Spleen (tissue), 7 donors: ENCODE measurements at regions not wholly inside any gene's neighbourhood (a gene's known extent, or its start where the extent isn't known, plus 50 kb on each side); places are given as distances from the start of the nearest gene placed in this dataset.

Experiments used
- POLR2AphosphoS5 ChIP-seq, 3 donors: sonication (generic); formaldehyde crosslinking; IDR thresholded peaks; one replicate each; pipeline ENCODE4 v1.5.1; 2017; ENCODE audit warnings: antibody characterized with exemption in 3 of 3
- TF ChIP-seq, protein P1 (sequence below), 11 experiments: fragments of 200-600 bp in 7 of 11; fragments of 450-650 bp in 4 of 11; sonication (generic) in 4 of 11; IDR thresholded peaks in 8 of 11; conservative IDR thresholded peaks in 3 of 11; 1 replicate in 7 of 11; 2 replicates in 4 of 11; pipeline versions ENCODE4 v1.4.0 to v1.8.0; 2016 to 2021; ENCODE audit warnings: antibody characterized with exemption in 11 of 11, inconsistent platforms in 4 of 11, mild to moderate bottlenecking in 1 of 11
- donor health status: DM: no; HTN: no; CAD: no; lungs with moderate emphysema.
- donor health status: DM: no; HTN: no; CAD: no.
- donor health status: DM: no; HTN: no; CAD: no.

DNA sequence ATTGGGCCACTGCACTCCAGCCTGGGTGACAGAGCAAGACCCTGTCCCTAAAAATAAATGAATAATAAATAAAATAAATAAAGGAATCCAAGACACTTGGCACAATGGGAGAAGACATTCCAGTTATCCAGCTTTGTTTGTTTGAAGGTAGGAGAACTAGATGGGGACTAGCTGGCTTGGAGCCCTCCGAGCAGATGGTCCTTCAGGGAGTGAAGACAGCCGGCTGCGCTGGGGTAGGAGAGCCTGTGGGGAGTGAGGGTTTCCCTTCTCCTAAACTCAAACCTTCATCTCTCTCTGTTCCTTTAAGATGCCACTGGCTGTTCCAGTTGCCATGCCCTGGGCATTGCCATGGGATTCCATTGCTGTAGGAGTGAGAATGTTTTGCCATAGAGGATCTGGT is 120.6 kb downstream of the NAV1 start:
- TF ChIP-seq POLR2AphosphoS5 (IDR thresholded peaks at IDR 0.05) = no peak
- TF ChIP-seq, protein P1, sequence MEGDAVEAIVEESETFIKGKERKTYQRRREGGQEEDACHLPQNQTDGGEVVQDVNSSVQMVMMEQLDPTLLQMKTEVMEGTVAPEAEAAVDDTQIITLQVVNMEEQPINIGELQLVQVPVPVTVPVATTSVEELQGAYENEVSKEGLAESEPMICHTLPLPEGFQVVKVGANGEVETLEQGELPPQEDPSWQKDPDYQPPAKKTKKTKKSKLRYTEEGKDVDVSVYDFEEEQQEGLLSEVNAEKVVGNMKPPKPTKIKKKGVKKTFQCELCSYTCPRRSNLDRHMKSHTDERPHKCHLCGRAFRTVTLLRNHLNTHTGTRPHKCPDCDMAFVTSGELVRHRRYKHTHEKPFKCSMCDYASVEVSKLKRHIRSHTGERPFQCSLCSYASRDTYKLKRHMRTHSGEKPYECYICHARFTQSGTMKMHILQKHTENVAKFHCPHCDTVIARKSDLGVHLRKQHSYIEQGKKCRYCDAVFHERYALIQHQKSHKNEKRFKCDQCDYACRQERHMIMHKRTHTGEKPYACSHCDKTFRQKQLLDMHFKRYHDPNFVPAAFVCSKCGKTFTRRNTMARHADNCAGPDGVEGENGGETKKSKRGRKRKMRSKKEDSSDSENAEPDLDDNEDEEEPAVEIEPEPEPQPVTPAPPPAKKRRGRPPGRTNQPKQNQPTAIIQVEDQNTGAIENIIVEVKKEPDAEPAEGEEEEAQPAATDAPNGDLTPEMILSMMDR (IDR thresholded peaks at IDR 0.05 in 8 of 11, conservative IDR thresholded peaks at IDR 0.05 in 3 of 11) = no peak
